ENCODE measurements at regions not wholly inside any gene's neighbourhood (a gene's known extent, or its start where the extent isn't known, plus 50 kb on each side); places are given as distances from the start of the nearest gene placed in this dataset.

GRCh38 chr5:14066326-14066725, 76.8 kb upstream of the TRIO start:
- TF ChIP-seq EP300 (IDR thresholded peaks at IDR 0.05; ENCODE audit: borderline replicate concordance): no peak
- no peak for TF ChIP-seq EGR1 (IDR thresholded peaks at IDR 0.05)
- no peak for TF ChIP-seq TAF1 (IDR thresholded peaks at IDR 0.05; ENCODE audit: low read depth)
- no peak for TF ChIP-seq RAD21 (IDR thresholded peaks at IDR 0.05; ENCODE audit: low read depth)
- no peak for TF ChIP-seq YY1 (IDR thresholded peaks at IDR 0.05; ENCODE audit: low read depth)
- TF ChIP-seq CREB1 (IDR thresholded peaks at IDR 0.05; ENCODE audit: low read depth): no peak
- no peak for TF ChIP-seq FOXM1 (IDR thresholded peaks at IDR 0.05; ENCODE audit: borderline replicate concordance, low read depth)
- TF ChIP-seq MAX (IDR thresholded peaks at IDR 0.05): no peak
- no peak for TF ChIP-seq TEAD4 (IDR thresholded peaks at IDR 0.05)
- no peak for TF ChIP-seq USF1 (IDR thresholded peaks at IDR 0.05)
- no peak for TF ChIP-seq CEBPB (IDR thresholded peaks at IDR 0.05)
- no peak for TF ChIP-seq ZBTB7A (IDR thresholded peaks at IDR 0.05; ENCODE audit: low read depth)
- TF ChIP-seq REST (IDR thresholded peaks at IDR 0.05; ENCODE audit: low read depth): no peak
- no peak for TF ChIP-seq NFIC (IDR thresholded peaks at IDR 0.05)

Data from Ishikawa (cell line).